Hematopoietic multipotent progenitor cell treated with erythropoietin and hydrocortisone succinate and interleukin-3 and kit ligand, for 15 days (in vitro differentiated cells): ENCODE measurements at regions not wholly inside any gene's neighbourhood (a gene's known extent, or its start where the extent isn't known, plus 50 kb on each side); places are given as distances from the start of the nearest gene placed in this dataset.
"Not testable (repeated sequence)": the region's sequence is repeated elsewhere in the genome, so short reads cannot be mapped to it uniquely, and the experiment has no call there.

Source experiments
- DNase-seq: peaks from one replicate; pipeline ENCODE4 v3.0.0-alpha.2; 2015; ENCODE audit warnings: low spot score

DNA sequence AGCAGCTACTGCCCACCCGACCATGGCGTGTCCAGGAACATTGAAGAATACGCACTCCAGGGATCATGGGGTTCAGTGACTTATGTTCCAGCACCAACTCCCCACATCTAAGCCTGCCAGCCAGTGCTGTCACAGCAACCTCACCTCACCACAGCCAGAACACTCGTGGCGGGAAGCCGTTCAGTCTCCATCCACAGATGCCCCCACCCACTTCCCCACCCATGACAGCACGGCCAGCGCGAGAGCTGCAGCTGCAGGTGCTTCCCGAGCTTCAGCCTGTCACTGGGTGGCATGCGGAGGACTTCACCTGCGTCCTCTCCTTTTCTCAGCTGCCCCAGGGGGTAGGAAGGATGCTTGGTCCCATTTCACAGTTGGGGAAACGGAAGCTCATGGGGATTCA lies 50.3 kb downstream of the RBFOX3 start:
- no peak for DNase-seq

DNA sequence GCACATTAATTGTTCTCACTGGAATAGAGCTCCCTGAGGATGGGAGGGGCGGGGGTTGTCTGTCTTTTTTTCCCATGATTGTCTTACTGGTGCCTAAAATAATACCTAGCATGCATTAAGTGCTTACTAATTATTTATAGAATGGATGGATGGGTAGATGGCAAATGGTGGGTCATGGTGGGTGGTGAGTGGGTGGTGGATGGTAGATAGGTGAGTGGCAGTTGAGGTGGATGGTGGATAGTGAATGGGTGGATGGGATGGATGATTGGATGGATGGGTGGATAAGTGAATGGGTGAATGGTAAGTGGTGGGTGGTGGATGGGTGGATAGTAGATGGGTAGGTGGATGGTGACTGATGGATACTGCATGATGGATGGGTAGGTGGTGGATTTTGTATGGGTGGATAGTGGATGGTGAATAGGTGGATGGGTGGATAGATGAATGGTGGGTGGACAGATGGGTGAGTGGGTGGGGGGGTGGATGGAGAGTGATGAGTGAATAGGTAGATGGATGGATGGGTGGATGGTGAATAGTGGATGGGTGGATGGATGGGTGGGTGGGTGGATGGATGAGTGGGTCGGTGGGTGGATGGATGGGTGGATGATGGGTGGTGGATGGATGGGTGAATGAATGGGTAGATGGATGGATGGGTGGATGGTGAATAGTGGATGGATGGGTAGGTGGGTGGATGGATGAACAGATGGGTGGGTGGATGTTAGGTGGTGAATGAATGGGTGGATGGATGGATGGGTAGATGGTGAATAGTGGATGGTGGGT lies 51.6 kb downstream of the RBFOX3 start:
- no peak for DNase-seq

DNA sequence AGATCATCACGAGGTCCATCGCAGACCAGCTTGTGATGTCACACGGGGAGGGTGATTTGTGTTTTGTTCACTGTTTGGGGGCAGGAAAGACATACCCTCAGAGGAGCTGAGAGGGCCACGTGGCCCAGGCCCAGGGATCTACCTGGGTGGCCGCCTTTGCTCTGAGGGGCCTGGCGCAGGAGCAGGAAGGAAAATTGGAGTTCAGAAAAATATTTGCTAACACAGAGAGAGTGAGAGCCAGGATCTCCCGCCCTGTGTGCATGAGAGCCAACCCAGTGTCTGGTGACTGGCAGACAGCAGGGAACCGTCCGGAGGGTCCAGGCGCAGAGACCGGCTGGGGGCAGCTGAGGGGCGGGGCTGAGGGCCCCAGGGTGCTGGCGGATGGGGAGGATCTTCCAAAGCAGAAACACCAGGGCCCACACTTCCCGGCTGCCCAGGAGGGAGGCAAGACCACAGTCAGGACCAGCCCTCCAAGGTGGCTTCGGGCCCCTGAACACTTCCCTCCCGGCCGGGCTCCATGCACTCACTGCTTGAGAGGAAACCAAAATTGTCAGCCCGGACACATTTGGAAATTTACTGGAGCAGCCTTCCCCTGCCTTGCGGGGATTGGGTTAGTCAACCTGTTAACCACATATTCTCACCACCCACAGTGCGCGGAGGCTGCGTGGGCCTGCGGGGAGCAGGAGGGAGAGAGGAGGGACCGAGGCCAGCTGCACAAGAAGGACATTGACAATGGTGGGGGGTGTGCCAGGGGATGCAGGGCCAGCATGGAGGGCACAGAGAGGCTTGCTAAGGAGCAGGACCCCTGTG lies 52.6 kb downstream of the RBFOX3 start:
- no peak for DNase-seq

DNA sequence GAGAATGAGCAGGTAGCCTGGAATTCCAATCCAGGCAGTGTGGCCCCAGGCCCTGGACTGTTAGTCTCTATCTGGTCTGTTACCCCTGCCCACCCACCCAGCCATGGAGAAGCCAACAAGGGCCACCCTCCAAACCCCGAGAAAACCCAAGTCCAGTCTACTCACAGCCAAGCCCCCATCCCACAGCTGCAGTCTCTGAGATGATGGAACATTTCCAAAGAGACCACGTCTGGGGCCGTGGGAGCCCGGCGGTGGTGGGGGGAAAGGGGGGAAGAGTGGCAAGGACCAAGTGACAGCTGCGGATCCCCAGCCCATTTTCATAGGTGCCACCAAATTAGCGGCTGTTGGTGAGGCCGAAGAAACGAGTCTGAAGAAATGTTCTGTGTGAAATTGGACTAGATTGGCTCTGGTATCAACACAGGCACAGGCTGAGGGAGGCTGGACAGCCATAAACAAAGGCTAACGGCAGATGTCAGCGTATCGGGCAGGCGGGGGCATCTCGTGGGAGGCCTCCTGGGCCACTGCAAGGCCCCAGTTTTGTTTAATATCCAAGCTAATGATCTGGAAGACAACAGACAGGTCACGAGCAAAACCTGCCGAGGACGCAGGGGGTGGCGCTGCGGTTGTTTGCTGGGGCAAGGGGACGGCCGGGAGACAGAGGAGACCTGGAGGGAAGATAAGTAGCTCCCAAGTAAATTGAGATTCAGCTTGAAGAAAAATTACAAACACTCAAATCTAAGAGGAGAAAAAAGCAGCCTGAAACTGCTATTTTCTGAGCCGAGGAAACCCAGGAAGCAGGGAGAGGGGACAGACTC lies 53.4 kb downstream of the RBFOX3 start:
- no peak for DNase-seq

DNA sequence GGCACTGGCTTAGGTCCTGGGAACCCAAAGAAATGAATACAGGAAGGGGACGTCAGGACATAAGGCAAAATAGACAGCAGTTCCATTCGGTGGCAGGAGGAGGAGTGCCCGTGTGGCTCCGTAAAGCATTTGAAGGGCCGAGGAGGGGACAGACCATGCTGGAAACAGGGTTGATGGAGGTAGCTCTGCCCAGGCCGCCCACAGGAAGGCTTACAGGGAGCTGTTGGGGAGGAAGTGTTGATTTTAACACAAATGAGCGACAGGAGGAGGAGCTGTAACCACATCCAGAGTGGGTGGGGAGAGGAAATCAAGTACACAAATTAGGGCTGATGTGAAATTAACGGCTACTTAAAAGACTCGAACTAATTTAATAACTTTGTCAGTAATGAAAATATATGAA lies 54.6 kb downstream of the RBFOX3 start:
- no peak for DNase-seq

DNA sequence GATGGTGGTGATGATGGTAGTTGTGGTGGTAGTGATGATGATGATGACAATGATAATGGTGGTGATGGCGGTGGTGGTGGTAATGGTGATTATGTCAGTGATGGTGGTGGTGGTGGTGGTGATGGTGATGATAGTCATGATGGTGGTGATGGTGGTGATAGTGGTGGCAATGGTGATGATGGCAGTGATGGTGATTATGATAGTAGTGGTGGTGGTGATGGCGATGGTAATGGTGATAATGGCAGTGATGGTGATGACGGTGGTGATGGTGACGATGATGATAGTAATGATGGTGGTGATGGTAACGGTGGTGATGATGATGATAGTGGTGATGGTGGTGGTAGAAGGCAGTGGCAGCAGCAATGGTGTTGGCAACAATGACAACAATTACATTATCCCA lies 55.3 kb downstream of the RBFOX3 start:
- no peak for DNase-seq

DNA sequence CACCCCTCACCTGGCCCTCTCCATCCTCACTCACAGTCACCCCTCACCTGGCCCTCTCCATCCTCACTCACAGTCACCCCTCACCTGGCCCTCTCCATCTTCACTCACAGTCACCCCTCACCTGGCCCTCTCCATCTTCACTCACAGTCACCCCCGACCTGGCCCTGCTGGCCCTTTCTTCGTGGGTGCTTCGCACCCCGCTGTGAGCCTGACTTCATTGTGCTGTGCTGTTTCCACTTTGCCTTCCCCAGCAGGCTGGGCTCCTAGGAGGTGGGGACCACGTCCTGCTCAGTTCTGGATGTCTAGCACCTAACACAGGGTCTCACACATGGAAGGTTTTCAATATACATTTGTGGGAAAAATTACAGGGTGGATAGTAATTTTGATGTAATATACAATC lies 56.5 kb downstream of the RBFOX3 start:
- DNase-seq = not testable (repeated sequence)

DNA sequence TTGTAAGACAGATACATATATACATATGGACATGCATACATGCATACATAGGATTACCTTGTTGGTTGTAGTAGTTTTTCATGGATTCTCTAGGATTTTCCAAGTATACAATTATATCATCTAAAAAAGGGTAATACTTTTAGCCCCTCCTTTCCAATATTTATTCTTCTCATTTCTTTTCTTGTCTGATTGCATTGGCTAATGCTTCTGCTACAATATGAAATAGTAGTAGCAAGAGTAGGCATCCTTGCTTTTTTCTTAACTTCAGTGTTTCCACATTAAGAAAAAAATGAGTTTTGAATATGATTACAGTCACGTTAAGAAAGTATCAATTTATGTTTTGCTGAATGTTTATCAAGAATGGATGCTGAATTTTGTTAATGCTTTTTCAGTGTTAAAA lies 58.0 kb downstream of the RBFOX3 start:
- DNase-seq = no peak

DNA sequence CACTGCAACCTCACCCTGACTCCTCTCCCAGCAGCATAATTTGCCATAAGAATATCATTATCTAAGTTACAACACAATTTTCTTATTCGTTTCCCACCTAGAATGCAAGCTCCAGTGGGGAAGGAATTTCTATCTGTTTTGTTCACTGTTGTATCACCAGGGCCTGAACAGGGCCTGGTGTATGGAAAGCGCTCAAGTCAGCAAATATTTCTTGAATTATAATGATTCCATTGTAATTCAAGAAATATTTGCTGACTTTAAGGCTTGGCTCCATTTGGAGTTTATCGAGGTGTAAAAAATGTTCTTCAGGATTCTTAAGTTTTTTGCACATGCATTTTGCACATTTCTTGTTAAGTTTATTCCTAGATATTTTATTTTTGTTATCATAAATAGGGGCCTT lies 58.4 kb downstream of the RBFOX3 start:
- DNase-seq = no peak

DNA sequence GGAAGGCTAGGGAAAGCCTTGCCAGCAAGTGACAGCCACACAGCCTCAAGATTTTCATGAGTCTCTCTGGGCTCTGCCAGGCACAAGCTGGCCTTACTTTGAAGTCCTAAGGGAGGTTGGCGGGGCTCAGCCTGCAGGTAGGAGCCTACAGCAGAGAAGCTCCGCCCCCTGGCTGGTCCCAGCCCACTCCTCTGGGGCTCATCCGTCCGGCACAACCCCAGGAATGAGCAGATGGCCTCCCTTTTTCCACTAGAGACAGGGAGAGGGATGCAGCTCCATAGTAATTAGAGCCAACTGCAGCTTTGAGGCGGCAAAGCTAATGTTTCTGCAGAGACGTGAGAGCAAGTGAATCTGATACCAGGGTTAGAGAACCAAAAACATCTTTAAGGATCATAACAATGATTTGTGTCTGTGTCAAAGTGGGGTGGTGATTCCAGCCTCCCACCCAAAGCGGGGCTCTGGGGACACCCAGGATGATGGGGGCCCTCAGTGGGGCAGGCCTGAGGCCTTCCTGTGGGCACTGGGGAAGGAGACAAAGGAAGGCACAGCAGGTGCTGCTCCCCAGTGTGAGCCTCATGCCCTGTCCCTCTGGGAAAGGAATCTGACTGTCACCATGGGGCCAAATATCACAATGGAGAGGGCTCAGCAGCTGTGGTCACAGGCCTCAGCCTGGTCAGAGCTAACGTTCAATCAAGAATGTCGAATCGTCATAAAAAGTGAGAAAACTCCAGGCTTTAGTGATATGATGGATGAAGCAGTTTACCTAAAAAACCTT lies 61.5 kb downstream of the RBFOX3 start:
- DNase-seq = no peak

DNA sequence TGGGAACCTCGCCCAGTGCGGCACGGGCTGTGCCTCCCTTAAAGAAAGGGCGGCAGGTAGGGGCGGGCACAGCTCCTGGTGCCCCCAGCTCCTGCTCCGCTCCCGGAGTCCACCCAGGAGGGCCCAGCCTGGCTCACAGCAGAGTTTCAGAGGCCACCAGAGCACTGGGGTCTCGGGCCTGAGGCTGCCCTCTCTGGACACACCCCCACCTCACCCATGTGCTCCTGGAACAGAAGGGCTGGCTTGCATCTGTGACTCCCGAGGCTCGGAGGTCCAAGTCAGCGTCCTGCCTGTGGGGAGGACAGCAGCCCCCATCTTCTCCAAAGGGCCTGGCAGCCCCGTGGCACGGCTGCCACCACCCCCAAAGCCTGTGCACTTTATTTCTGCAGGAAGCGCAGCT lies 62.7 kb downstream of the RBFOX3 start:
- DNase-seq = no peak

DNA sequence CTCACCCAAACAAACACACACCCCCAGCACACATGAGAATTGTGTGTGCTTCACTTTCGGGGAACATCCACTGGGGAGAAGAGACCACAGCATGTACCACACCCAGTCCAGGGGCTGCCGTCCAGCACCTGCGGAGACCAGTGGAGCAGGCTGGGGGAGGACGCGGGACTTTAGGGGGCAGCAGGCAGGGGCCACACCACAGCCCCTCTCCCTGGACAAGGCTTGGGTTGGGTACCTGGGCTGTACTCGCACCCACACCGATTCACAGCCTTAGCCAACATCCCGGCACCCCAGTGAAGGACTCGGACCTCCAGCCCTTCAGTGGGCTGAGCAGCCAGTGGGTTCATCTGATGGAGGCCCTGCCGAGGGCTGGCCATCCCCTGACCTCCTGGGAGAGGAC lies 63.3 kb downstream of the RBFOX3 start:
- no peak for DNase-seq

DNA sequence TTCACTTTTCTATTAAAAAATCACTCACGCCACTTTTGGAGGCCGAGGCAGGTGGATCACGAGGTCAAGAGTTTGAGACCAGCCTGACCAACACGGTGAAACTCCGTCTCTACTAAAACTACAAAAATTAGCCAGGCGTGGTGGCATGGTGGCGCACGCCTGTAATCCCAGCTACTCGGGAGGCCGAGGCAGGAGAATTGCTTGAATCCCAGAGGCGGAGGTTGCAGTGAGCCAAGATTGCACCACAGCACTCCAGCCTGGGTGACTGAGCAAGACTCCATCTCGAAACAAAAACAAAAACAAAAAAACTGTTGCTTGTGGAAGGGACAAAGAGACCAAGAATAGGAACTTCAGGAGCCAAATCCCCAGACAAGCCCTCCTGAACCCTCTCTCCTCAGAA lies 63.7 kb downstream of the RBFOX3 start:
- DNase-seq = not testable (repeated sequence)

DNA sequence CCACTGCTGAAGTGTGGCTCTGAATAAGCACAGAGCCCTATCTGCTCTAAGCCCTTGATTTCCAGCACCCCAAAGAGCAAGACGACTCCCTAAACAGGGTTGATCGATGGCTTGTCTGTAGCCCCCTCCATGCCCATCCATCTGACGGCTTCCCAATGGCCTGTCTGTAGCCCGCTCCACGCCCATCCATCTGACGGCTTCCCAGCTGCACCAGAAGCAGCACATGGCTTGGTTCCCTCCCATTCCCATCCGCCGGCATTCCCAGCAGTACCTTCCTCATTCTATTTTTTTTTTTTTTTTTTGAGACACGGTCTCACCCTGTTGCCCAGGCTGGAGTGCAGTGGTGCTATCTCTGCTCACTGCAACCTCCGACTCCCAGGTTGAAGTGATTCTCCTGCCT lies 64.5 kb downstream of the RBFOX3 start:
- DNase-seq = no peak

DNA sequence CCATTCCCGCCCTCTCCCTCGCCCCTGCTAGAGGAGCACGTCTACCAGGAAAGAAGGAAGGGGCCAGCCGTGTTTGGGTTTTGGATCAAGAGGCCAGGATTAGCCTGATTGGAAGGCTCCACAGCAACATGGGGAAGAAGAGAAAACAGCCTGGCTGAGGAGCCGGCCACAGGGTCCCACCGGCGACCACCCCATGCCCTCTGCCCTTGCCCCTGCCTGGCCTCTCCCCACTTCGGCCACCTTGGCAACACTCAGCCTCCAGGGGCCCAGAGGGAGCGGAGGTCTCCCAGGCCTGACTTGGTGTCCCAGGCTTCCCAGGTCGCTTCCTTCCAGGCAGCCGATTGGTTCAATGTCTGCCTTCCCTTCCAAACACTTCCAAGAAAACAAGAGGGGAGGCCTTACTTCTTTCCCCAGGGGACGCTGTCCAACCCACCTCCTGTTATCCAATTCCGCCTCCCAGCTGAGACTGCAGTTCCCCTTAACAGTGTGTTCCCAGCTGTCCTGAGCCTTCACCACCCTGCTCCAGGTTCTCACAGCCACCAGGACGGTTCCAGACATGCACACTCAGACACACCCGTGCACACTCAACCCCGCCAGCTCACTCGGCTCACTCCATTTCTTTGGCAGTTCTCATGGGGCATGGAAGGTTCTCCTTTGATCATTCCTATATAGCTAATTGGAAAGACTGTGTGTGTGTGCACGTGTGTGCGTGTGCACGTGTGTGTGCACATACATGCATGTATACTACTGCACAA lies 65.4 kb downstream of the RBFOX3 start:
- DNase-seq = no peak

DNA sequence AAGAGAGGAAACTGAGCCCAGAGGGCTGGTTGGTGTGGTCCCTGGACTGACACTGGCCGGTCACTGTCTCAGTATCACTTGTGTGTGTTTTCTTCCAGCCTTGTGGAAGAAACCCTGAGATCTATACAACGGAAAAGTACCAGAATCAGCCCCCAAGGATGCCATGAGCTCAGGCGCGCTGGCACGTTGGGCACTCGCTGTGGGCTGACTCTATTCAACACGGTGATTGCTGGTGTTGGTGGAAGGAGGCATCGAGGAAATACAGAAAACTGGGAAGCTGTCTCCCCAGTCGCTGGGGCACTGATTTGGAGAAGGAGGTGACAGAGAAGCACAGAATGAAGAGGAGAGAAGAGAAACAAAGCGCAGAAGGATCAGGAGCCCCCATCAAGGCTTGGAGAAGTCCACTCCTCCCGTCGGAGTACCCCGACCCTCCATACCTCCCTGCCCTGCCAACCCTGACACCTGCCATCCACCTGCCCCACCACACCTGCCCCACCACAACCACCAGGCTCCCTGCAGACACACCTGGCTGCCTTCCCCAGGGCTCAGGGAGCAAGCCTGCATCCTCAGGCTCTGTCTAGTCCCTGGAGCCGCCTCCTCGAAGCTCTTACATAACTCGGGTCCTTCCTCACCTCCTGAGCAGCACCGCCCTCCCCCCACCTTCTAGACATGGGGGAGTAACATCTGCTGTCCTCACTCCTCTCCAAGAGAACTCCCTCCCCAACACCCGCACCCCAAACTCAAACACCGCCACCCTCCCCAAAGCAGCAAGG lies 66.5 kb downstream of the RBFOX3 start:
- DNase-seq = no peak

DNA sequence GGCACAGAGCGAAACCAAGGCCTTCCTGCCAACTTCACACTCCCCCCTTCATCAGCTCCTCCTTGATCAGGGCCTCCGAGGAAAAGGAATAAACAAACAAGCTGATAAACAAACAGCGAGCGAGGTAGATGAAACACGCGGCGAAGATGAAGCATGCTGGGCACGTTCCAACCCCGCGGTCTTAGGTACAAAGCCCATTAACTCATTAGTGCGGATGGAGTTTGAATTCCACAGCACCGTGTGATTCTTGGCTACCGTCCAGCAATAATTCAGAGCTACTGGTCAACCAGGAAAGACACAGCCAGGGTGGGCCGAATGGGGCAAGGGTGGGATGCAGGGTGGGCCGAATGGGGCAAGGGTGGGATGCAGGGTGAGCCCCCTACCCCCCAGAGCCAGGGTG lies 67.3 kb downstream of the RBFOX3 start:
- DNase-seq = no peak

DNA sequence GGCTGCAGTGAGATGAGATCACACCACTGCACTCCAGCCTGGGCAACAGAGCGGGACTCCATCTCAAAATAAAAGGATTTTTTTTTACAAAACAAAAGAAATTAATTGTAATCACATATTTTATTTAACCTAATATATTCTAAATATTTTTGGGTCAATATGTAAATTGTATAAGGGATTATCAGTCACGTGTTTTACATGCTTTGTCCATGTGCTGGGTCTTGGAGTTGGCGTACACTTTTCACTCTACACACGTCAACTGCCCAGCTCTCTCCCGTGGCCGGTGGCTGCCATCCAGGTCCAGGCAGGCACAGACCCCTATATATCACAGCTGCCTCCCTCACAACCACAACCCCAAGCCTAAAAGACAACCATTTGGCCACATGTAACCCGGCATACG lies 68.1 kb downstream of the RBFOX3 start:
- no peak for DNase-seq

DNA sequence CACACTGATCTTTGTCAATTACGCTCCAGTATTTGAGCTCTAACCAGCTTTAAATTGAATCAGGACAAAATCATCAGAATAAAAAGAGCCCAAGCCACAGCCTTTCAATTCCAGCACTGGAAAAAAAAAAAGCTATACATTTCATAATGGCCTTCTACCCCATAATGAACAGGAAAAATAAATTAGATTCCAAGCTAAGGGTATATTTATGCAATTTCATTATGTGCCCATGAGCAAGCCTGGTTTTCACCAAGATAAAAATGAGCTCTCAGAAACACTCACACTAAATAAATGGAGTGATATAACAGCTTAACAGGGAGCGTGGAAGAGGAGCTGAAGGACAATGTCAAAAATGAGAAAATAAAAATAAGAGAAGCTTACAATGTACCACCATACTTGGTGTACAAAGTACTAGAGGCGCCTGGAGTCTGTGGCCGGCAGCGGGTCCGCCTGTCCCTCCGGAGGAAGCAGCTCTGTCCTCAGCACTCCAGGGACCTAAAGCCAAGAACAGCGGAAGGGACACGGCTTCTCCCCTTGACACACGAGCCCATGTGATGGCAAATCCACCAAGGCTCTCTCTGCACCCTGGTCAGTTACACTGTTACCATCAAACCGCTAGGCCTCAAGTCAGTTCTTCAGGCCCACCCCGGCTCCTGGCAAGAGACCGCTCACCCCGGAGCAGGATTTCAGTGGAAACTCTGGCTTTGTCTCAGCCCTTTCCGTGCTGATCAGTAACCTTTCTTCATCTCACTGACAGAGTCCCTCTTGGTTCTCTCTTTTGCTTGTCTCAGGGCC lies 69.6 kb downstream of the RBFOX3 start:
- DNase-seq = no peak
